GM10248 (cell line): ENCODE measurements at regions not wholly inside any gene's neighbourhood (a gene's known extent, or its start where the extent isn't known, plus 50 kb on each side); places are given as distances from the start of the nearest gene placed in this dataset.

Experiments
- CTCF ChIA-PET: fragments of 300-600 bp; sonication (Branson Sonifier 250); formaldehyde crosslinking; extraction: SDS; loops from one replicate; lab custom pipeline; 2021; ENCODE audit warnings: antibody characterized with exemption; lab: Yijun Ruan, JAX
- POLR2A ChIA-PET: fragments of 350-650 bp; sonication (Branson Sonifier 250); formaldehyde crosslinking; extraction: SDS; loops from one replicate; lab custom pipeline; 2020; ENCODE audit warnings: antibody characterized with exemption; lab: Yijun Ruan, JAX
- DNase-seq: peaks from one replicate; pipeline ENCODE4 v3.0.0; 2012; ENCODE audit errors: extremely low spot score
- TF ChIP-seq, protein P1 (sequence below): IDR thresholded peaks from 2 replicates; pipeline ENCODE4 v1.5.1; 2012; ENCODE audit warnings: mild to moderate bottlenecking, low read depth; ENCODE audit errors: extremely low read depth, missing control alignments, control extremely low read depth

DNA sequence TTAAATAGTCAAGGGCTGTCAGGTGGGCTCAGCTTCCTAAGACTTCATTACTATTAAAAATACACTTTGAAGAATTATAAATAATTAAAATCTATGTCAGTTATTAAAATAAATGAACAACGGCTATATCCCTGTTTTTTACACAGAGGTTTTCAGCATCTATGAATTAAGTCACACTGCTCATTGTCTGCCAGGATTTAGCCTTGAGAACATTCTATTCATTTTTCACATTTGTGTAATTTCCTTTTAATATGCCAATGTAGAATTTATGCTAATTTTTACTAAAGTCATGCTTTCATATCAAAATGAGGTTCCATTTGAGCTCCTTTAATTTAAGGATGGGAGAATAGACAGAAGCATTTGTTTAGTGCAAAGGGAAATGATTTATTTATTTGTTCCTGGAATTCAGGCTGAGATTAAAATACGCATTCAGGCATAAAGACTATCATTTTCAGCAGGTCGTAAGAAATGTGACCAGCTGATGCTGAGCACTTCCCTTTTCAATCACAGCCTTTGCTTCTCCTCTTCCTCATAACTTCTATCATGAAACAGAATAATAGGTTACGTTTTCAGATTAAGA, 345.1 kb downstream of the MFSD1 start:
- CTCF ChIA-PET, result interaction anchor here (0.9 to 2.1 kb wide), 5 partner anchors 11 to 28 kb away, joined by 3 to 10 read pairs (median 4); no protein-coding TSS in a partner anchor

DNA sequence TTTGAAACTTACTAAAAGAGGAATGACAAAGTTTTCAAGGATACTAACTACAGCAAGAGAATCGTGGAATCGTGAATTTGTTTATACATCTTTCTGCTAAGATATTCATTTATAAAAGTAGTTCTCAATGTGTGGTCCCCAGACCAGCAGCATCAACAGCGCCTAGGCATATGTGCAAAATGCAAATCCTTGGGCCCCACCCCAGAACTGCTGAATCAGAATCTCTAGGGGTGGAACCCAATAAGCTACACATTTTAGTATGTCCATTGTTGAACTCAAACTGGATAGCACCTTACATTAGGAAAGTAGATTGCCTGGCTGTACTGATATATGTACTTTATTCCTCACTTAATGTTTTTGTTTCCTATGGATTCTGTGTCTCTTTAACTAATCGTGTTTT, 346.0 kb downstream of the MFSD1 start:
- POLR2A ChIA-PET, result no interaction called here
- CTCF ChIA-PET, result interaction anchor here (1.7 kb wide), 1 partner anchor 10 kb away, joined by 5 read pairs; no protein-coding TSS in a partner anchor
- TF ChIP-seq, protein P1, sequence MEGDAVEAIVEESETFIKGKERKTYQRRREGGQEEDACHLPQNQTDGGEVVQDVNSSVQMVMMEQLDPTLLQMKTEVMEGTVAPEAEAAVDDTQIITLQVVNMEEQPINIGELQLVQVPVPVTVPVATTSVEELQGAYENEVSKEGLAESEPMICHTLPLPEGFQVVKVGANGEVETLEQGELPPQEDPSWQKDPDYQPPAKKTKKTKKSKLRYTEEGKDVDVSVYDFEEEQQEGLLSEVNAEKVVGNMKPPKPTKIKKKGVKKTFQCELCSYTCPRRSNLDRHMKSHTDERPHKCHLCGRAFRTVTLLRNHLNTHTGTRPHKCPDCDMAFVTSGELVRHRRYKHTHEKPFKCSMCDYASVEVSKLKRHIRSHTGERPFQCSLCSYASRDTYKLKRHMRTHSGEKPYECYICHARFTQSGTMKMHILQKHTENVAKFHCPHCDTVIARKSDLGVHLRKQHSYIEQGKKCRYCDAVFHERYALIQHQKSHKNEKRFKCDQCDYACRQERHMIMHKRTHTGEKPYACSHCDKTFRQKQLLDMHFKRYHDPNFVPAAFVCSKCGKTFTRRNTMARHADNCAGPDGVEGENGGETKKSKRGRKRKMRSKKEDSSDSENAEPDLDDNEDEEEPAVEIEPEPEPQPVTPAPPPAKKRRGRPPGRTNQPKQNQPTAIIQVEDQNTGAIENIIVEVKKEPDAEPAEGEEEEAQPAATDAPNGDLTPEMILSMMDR, result no peak
- DNase-seq, result no peak

More for the DNA sequence above, 345.1 kb downstream of the MFSD1 start:
- POLR2A ChIA-PET, result no interaction called here
- DNase-seq, result no peak
- TF ChIP-seq, protein P1, result no peak

- no peak for DNase-seq
- TF ChIP-seq, protein P1, result no peak
- ChIA-PET POLR2A (no interaction called here), CTCF (interaction anchor here (1.4 kb wide), 1 partner anchor 28 kb away, joined by 3 read pairs; no protein-coding TSS in a partner anchor)
Measured at GRCh38 chr3:159148466-159148865, 346.6 kb downstream of the MFSD1 start.

GRCh38 chr3:159149131-159149530, 347.3 kb downstream of the MFSD1 start:
- ChIA-PET POLR2A (no interaction called here), CTCF (interaction anchor here (1.4 kb wide), 1 partner anchor 27 kb away, joined by 3 read pairs; no protein-coding TSS in a partner anchor)
- TF ChIP-seq, protein P1, result no peak
- no peak for DNase-seq

DNA sequence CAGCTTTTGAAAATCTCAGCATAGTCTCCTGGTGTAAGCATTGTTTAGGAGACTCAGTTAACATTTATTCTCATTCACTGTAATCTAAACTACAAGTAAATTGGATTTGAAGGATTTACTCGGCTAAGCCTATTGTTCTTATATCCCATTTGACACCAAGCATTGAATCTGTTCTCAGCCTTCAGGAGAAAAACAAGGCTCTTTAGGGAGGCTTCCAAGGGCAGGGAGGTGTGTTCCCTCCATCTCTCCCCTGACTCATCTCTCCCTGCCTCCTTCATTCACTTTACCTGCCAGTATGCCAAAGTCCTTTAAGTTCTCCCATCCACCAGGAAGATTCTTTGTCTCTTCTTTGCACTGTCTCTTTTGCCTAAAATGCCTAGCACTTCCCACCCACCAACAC, 347.8 kb downstream of the MFSD1 start:
- TF ChIP-seq, protein P1, result no peak
- DNase-seq, result no peak
- CTCF ChIA-PET, result interaction anchor here (1.4 kb wide), 1 partner anchor 27 kb away, joined by 3 read pairs; no protein-coding TSS in a partner anchor
- POLR2A ChIA-PET, result no interaction called here

- CTCF ChIA-PET, result no interaction called here
- TF ChIP-seq, protein P1, result no peak
- no peak for DNase-seq
- POLR2A ChIA-PET, result no interaction called here
Measured at GRCh38 chr3:159150180-159150579, 348.3 kb downstream of the MFSD1 start.
